HG03108 (cell line): ENCODE measurements at regions not wholly inside any gene's neighbourhood (a gene's known extent, or its start where the extent isn't known, plus 50 kb on each side); places are given as distances from the start of the nearest gene placed in this dataset.

Source experiments
- ATAC-seq: cut with Tn5 transposase; IDR thresholded peaks from one replicate; pipeline ENCODE4 v1.9.1; 2021; ENCODE audit warnings: moderate library complexity; ENCODE audit not compliant: unreplicated experiment

GRCh38 chr17:73947966-73948355, 255.5 kb upstream of the RPL38 start:
- ATAC-seq, result no peak

GRCh38 chr17:73949903-73950592, 253.4 kb upstream of the RPL38 start:
- no peak for ATAC-seq

GRCh38 chr17:73950593-73950914, 252.9 kb upstream of the RPL38 start:
- no peak for ATAC-seq

GRCh38 chr17:73952082-73952479, 251.4 kb upstream of the RPL38 start:
- no peak for ATAC-seq

- ATAC-seq, result no peak
Measured at GRCh38 chr17:73952480-73953205, 250.8 kb upstream of the RPL38 start.

GRCh38 chr17:73953206-73954033, 250.1 kb upstream of the RPL38 start:
- ATAC-seq, result no peak

GRCh38 chr17:73954951-73955350, 248.5 kb upstream of the RPL38 start:
- ATAC-seq, result no peak

- no peak for ATAC-seq
Measured at GRCh38 chr17:73955616-73956015, 247.9 kb upstream of the RPL38 start.

GRCh38 chr17:73956169-73956568, 247.3 kb upstream of the RPL38 start:
- no peak for ATAC-seq

- ATAC-seq, result no peak
Measured at GRCh38 chr17:73956595-73957465, 246.6 kb upstream of the RPL38 start.

- no peak for ATAC-seq
Measured at GRCh38 chr17:73957564-73957963, 245.9 kb upstream of the RPL38 start.

GRCh38 chr17:73958453-73958852, 245.0 kb upstream of the RPL38 start:
- ATAC-seq, result no peak

GRCh38 chr17:73960469-73960868, 243.0 kb upstream of the RPL38 start:
- no peak for ATAC-seq

GRCh38 chr17:73962308-73962707, 241.2 kb upstream of the RPL38 start:
- ATAC-seq, result no peak

- no peak for ATAC-seq
Measured at GRCh38 chr17:73968680-73969079, 234.8 kb upstream of the RPL38 start.

GRCh38 chr17:73969956-73970355, 233.5 kb upstream of the RPL38 start:
- no peak for ATAC-seq

- ATAC-seq, result no peak
Measured at GRCh38 chr17:73971127-73971526, 232.4 kb upstream of the RPL38 start.

- ATAC-seq, result no peak
Measured at GRCh38 chr17:73972056-73972455, 231.4 kb upstream of the RPL38 start.

- ATAC-seq, result no peak
Measured at GRCh38 chr17:73972901-73973300, 230.6 kb upstream of the RPL38 start.

- no peak for ATAC-seq
Measured at GRCh38 chr17:73973586-73974409, 229.7 kb upstream of the RPL38 start.
